ENCODE measurements at regions not wholly inside any gene's neighbourhood (a gene's known extent, or its start where the extent isn't known, plus 50 kb on each side); places are given as distances from the start of the nearest gene placed in this dataset.
"Not testable (repeated sequence)": the region's sequence is repeated elsewhere in the genome, so short reads cannot be mapped to it uniquely, and the experiment has no call there.

- no peak for DNase-seq (ENCODE audit: low read depth)
These were observed 1584.8 kb upstream of the ACO1 start for GRCh38 chr9:30799527-30800101.

GRCh38 chr9:30800421-30800820, 1584.0 kb upstream of the ACO1 start:
- DNase-seq (ENCODE audit: low read depth): no peak

DNA sequence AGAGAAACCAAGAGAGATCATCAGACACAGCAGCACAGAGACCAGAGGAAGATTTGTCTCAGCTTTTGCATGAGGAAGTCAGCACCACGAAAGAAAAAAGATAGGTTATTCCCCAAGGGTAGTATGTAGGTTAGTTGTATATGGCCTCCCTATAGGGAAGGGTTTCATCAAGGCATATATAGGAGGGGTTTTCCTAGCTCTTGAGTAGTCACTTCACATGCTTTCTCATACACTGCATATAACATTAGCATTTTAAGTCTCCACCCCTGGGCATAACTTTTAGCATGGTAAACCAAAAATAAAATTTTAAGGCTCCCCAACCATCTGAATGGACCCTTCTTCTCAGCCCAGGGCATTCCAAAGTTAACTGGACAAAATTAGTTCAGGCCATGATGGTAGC, 1571.6 kb upstream of the ACO1 start:
- no peak for DNase-seq (ENCODE audit: low read depth)

DNA sequence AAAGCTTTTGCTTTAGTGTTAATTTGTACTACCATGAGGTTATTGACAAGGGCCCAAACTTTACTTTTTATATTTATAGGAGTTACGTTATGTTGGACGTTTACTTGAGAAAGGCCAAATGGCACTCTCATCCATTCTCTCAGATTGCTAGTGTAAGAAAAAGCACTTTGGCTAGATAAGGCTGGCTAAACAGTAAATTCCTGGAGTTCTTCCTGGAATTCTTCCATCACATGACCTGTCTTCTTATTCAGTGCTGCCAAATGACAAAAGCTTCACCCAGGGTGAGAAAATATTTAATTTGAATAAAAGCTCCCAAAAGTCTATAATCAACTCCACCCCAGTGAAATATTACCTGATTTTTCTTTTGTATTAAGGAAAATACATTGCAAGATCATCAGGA, 1568.9 kb upstream of the ACO1 start:
- no peak for DNase-seq (ENCODE audit: low read depth)

GRCh38 chr9:30845136-30845535, 1539.3 kb upstream of the ACO1 start:
- no peak for DNase-seq (ENCODE audit: low read depth)

GRCh38 chr9:30846651-30847050, 1537.8 kb upstream of the ACO1 start:
- DNase-seq (ENCODE audit: low read depth): no peak

- DNase-seq (ENCODE audit: low read depth): no peak
These were observed 1532.8 kb upstream of the ACO1 start for GRCh38 chr9:30851600-30851999.

GRCh38 chr9:30900706-30901105, 1483.7 kb upstream of the ACO1 start:
- DNase-seq (ENCODE audit: low read depth): no peak

DNA sequence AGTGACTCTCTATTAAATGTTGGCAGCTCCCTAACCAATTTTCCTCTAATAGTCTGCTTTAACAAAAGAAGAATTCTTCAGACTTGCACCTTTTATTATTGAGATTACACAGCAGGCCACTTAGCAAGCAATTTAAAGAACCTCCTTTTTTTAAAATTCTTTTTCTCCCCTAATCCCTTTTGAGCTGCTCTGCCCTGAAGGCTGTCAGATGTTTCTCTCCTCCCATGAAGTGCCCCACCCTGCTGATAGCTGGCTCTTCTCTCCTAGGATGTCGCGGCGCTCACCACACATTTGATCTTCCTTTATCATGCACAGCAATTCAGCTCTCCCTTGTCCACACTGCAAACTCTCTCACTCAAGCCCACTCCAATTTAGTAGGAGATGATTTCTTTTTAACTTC, 1471.1 kb upstream of the ACO1 start:
- no peak for DNase-seq (ENCODE audit: low read depth)

DNA sequence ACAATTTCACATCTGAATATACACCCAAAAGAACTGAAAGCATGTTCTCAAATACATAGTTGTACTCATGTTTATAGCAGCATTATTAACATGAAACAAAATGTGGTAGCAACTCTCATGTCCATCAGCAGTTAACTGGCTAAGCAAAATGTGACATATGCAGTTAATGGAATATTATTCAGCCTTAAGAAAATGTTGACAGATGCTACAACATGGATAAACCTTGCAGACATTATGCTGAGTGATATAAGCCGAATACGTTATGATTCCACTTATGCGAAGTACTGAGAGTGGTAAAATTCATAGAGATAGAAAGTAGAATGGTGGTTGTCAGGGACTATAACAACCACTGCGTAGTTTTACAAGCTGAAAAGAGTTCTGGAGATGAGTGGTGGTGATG, 1469.0 kb upstream of the ACO1 start:
- DNase-seq (ENCODE audit: low read depth): no peak

DNA sequence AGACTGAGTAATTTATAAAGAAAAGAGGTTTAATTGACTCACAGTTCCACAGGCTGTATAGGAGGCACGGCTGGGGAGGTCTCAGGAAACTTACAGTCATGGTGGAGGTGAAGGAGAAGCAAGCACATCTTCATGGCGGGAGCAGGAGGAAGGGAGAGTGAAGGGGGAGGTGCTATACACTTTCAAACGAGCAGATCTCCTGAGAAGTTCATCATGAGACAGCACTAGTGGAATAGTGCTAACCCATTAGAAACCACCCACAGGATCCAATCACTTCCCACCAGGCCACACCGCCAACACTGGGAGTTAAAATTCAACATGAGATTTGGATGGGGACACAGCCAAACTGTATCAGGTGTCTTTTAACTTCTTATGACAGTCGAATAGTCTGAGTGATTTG, 1459.3 kb upstream of the ACO1 start:
- DNase-seq (ENCODE audit: low read depth): no peak

DNA sequence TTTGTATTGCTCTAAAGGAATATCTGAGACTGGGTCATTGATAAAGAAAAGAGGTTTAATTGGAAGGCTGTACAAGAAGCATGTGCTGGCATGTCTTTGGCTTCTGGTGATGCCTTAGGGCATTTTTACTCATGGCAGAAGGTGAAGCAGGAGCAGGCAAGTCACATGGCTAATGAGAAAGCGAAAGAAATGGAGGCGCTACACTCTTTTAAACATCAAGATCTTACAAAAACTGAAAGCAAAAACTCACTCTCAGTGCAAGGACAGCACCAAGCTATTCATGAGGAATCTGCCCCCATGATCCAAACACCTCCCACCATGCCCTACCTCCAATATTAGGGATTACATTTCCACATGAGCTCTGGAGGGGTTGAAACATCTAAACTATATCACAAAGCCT, 1458.8 kb upstream of the ACO1 start:
- DNase-seq (ENCODE audit: low read depth): no peak

DNA sequence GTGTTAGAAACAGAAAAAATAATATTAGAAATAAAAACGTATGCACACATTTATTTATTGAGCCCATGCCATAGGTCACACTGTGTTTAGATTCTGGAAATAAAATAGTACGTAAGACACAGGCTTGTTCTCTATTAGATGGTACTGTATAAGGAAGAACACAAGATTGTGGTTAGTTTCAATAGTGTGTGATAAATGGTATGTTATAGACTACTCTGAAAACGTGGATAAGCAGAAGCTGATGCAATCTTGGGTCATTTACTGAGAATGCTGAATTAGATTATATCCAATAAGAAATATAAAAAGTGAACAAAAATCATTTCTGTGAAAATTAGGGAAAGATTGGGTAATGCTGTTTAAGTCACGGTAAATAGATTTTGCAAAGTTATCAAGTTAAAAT, 1456.4 kb upstream of the ACO1 start:
- DNase-seq (ENCODE audit: low read depth): no peak

- DNase-seq (ENCODE audit: low read depth): no peak
These were observed 1452.2 kb upstream of the ACO1 start for GRCh38 chr9:30932226-30932625.

DNA sequence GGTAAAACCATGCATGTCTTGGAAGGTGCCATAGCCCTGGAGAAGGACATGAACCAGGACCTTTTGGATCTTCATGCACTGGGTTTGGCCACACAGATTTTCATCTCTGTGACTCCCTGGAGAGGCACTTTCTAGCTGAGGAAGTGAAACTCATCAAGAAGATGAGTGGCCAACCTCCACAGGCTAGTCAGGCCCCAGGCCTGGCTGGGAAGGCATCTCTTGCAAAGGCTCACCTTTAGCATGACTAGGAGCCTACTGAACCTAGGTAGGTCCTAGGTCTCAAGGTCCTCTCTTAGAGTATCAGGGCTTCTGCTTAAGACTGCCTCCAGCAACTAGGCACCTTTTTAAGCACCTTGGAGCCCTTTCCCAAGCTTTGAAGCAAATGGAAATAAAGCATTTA, 1448.7 kb upstream of the ACO1 start:
- no peak for DNase-seq (ENCODE audit: low read depth)

DNA sequence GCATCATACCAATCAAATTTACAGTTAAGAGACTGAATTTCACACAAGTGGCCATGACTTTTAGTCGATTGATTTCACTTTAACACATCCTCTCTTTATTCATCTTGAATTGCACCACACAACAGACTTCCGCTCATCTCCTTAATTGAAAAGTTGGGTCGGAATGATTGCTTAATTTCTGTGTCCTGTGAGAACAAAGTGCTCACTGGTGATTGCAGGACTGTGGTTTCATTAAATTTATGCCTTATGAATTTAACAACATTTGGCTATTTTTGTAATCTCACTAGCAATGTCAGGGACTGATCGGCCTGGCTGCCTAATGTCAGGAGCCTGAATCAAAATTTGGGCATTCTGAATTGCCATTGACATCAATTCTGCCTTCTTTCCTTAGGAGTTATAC, 1447.3 kb upstream of the ACO1 start:
- DNase-seq (ENCODE audit: low read depth): no peak

GRCh38 chr9:30942852-30943251, 1441.6 kb upstream of the ACO1 start:
- not testable (repeated sequence) for DNase-seq (ENCODE audit: low read depth)

- DNase-seq (ENCODE audit: low read depth): no peak
These were observed 1440.8 kb upstream of the ACO1 start for GRCh38 chr9:30943446-30944224.

DNA sequence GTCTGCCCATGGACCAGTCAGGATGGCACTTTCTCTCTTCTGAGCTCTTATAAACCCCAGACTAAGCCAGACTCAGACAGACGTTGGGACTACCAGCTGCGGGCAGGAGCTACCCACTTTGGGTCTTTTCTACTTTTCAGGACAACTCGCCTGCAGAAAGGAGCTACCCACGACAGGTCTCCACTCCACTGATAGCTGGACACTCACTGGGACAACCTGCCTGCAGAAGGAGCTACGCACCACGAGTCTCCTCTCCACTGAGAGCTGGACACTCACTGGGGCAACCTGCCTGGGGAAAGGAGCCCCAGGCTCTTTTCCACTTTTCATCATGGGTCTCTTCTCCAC, 1440.2 kb upstream of the ACO1 start:
- no peak for DNase-seq (ENCODE audit: low read depth)

DNA sequence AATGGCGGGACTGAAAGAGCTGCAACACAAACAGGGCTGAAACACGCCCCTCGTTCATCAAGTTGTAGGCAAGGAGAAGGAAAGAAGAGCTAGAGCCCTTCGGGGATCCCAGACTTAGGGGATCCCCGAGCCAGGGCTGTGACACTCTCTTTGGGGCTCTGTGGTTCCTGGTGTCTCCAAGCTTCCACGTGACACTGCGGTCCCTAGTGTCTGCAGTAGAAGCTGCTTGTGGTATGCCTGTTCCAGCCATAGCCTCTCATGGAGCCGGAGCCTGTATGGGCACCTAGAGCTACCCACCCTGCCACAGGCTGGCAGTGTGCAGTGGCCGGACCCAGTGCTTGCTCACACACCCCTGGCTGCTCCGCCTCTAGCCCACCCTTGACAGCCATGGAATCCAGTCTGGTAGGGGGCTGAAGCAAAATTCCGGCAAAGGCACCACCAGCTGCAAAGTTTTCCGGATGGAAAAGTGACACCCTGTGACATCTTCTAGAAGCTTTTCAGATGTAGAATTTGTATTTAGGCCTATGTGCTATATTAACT, 1439.6 kb upstream of the ACO1 start:
- DNase-seq (ENCODE audit: low read depth): no peak

GRCh38 chr9:30964332-30964731, 1420.1 kb upstream of the ACO1 start:
- DNase-seq (ENCODE audit: low read depth): no peak

GRCh38 chr9:30967476-30967875, 1417.0 kb upstream of the ACO1 start:
- no peak for DNase-seq (ENCODE audit: low read depth)

DNA sequence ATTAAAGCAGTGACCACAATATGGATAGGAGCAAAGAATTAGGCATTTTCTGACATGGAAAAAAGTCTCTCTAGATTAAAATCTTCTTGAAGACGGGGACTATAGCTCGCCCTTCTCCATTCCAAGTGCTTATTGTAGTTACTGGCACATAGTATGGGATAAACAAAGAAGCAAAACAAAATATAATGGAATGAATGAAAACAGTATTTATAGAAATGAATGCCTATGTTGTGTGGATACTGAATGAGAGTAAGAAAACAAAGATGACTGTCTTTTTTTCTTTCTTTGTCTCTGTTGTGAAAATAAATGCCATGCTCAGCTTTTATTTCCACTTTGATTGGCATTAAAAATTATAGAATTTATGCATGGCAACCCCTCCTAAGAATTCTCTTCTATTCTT, 1414.3 kb upstream of the ACO1 start:
- no peak for DNase-seq (ENCODE audit: low read depth)

DNA sequence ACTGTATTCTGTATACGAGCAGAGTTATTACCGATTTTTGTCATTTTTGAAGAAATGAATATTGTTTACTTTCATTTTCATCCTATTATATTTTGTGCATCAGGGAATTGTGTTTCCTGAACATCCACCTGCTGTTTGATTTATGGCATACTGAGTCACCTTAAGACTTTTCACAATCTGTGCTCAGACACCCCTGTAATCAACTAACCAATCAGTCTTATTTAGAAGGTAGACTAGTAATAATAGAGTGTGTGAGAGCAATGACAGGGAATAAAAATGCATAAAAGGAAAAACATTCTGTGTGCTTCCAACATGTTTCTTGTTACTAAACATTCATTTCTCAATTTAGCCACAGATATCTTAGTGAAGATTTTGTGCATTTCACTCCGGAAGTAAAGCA, 1413.6 kb upstream of the ACO1 start:
- DNase-seq (ENCODE audit: low read depth): no peak

Data from stimulated activated CD4-positive, alpha-beta T cell treated with anti-CD3 and anti-CD28 coated beads, Interleukin-2, amount 100 ng/mL, for 4 hours (primary cell).